NCI-H128 (cell line): ENCODE measurements at regions not wholly inside any gene's neighbourhood (a gene's known extent, or its start where the extent isn't known, plus 50 kb on each side); places are given as distances from the start of the nearest gene placed in this dataset.

Experiments
- DNase-seq: peaks from one replicate; lab custom pipeline; 2025; ENCODE audit not compliant: unreplicated experiment; lab: John Stamatoyannopoulos, UW

DNA sequence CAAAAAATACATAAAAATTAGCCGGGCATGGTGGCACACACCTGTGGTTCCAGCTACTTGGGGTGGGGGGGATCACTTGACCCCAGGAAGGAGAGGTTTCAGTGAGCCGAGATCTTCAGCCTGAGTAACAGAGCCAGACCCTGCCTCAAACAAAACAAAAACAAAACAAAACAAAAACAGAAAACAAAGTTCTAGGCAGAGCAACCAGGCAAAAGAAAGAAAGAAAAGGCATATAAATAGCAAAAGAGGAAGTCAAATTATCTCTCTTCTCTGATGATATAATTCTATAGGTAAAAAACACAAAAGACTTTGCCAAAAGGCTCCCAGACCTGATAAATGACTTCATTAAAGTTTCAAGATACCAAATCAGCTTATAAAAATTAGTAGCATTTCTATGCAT lies 446.9 kb downstream of the HAO1 start:
- DNase-seq, result no peak

GRCh38 chr20:7496394-7496991 lies 443.8 kb downstream of the HAO1 start:
- no peak for DNase-seq

DNA sequence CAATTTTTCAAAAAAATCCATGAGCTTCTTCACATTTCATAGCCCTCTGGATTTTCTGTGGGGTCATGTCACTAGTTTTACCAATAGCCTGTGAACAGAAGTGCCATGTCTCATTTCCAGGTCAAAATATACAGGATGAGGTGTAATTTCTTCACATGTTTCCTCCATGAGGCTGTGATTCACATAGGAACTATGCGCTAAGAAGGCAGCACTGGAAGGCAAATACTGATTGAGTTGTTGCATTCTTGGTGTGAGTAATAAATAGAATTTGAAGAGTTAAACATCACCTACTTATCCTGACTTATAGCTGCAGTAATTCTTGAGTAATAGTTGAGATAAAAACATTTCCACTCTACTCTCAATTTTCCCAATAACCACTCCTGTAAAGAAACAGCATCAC lies 442.3 kb downstream of the HAO1 start:
- no peak for DNase-seq

- DNase-seq, result no peak
Observed at GRCh38 chr20:7499201-7499600, 441.1 kb downstream of the HAO1 start.

- no peak for DNase-seq
Observed at GRCh38 chr20:7500231-7500663, 440.0 kb downstream of the HAO1 start.

DNA sequence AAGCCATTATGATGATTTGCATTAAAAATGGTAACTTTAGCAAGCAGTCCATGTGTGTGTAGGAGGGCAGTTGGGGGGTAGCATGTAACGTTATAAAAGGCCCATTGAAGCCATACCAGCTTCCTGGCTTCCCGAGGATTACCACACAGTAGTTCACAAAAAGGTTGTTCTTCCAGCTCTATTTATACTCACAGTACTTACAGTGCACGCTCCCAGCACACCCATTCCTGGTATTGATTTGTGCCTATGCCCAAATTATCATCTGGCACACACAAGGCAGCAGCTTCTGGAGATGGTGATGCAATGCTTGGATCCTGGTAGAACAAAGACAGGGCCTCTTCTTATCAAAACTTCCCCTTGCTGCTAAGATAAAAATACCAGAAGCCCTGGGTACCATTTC lies 436.8 kb downstream of the HAO1 start:
- DNase-seq, result no peak

DNA sequence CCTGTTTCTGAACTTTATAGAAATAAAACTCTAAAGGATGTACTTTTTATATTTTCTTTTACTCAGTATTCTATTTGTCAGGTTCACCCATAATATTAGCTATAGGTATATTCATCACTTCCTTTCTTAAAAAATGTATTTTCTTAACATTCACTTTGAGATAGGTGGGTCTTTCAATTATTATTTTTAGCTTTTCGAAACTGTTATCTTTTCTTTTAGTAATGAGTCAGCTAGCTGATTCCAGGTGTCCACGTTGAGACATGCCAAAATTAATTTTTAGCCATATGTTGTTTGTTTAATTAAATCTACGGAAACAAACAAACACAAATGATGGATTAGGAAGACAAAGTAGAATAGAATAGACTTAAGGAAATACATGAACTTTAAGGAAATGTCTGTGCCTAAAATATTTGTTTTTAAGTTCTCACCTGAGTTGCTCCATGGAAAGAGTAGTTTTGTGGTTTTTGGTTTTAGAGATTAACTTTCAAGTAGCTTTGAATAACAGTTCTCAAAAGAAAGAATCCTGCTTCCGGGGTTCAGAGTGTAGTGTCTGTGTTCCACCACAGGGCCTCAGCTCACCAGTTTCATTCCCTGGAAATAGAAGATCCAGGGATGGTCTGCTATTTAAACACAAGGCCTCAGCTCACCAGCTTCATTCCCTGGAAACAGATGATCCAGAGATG lies 435.0 kb downstream of the HAO1 start:
- DNase-seq, result no peak

DNA sequence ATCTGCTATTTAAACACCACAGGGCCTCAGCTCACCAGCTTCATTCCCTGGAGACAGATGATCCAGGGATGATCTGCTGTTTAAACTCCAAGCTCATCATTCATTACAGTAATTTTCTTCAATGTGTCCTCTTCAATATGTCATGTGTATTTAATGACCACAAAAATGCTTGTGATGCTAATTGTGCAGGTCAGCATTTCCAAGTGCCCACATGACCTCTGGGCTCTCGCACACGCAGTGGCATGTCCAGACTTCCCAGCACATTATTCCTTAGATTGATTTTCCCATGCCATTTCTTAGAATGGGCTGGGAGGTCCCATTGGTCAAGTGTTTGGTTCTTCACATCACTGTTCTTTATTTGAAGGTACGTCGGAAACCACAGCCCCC lies 434.4 kb downstream of the HAO1 start:
- DNase-seq, result no peak

DNA sequence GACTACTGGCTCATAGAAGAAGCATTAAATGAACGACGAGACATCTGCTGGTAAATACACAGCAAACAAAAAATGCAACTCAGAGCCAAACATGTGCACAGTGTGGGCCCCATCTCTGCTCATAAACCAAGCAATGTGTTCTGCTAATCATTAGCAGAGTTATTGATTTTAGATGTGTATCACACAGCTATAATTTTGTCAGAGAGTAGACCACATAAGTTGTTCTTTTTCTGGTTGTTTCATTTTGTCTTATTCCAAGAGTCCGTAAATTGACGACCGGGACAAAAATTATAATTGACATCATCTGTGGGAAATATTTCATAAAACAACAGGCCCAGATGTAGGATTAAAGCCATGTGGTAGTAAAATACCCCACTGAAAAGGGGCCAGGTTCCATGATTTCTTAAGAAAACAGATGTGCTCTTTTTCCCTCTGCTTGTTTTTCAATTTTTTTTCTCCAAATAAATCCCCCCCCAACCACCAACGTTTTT lies 423.6 kb downstream of the HAO1 start:
- no peak for DNase-seq

DNA sequence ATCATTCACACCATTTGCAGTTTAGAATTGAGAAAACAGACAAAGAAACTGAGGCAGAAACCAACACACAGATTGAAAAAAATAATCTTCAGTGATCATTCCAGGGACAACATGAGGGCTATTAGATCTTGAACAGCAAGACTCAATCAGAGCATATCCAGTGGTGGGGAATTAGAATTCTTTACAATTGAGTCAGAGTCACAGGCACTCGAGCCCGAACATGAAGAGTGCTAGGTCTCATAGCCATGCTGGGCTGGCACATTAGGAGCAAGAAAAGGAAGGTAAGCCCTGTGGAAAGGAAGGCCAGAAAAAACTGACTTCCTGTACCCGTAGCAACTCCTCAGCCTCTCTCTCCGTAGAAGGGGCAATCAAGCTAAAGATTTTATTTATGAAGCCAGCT lies 419.9 kb downstream of the HAO1 start:
- no peak for DNase-seq

- no peak for DNase-seq
Observed at GRCh38 chr20:7523288-7523687, 417.0 kb downstream of the HAO1 start.

GRCh38 chr20:7540018-7540417 lies 400.2 kb downstream of the HAO1 start:
- no peak for DNase-seq

DNA sequence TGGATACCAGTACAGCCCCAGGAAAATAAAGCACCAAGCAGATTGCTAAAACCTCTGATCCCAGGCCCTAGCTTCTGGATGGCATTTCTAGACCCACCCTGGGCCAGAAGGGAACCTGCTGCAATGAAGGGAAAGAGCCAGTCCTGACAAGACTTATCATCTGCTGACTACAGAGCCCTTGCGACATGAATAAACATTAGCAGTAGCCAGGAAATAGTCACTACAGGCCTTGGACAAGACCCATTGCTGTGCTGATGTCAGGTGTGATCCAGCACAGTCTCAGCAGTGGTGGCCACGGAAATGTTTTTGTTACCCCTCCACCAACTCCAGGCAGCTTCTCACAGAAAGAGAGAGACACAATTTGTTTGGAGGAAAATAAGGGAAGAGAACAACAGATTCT lies 399.3 kb downstream of the HAO1 start:
- no peak for DNase-seq

GRCh38 chr20:7571101-7571500 lies 369.2 kb downstream of the HAO1 start:
- DNase-seq, result no peak

- no peak for DNase-seq
Observed at GRCh38 chr20:7571521-7572055, 368.7 kb downstream of the HAO1 start.

DNA sequence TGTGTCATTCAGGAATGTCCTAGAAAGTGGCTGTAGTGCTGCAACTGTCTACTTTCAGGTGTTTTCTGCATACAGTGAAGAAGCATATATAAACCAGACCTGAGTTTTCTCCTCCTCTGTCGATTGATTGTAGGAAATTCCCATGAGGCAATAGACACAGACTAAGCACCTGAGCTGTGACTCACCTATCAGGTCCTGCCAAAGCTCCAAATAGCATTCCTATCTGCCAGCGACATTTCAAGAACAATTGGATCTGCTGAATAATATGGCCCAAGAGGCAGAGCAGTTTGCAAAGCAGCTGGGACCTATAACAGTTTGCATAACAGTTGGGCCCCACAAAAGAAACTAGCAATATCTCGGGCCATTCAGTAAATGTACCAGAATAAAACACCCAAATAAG lies 360.4 kb downstream of the HAO1 start:
- DNase-seq, result no peak

DNA sequence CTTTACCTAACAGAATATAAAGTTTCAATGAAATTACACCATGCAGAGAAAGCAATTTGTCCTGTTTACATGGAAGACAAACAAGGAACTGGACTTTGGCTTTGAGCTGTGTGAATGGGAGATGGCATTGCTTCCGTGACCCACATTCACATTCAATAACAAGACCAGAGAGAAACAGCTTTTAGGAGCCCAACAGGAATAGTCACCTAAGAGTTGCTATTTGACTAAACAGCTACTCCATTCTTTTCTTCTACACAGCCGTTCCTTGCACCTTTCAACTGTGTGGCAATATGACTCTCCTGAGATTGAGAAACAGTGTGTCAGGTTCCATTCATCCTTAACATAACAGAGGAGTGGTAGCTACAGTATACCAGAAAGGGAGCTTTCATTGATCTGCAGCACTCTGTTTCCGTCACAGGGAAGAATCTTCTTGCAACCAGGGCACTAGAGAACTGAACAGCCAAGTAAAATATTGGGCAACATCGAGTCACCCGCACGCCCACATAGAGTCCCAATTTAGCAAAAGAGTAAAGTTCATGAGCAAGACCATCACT lies 355.1 kb downstream of the HAO1 start:
- DNase-seq, result peak; percentile 39

- no peak for DNase-seq
Observed at GRCh38 chr20:7586481-7586880, 353.8 kb downstream of the HAO1 start.

- DNase-seq, result no peak
Observed at GRCh38 chr20:7589164-7589563, 351.1 kb downstream of the HAO1 start.

DNA sequence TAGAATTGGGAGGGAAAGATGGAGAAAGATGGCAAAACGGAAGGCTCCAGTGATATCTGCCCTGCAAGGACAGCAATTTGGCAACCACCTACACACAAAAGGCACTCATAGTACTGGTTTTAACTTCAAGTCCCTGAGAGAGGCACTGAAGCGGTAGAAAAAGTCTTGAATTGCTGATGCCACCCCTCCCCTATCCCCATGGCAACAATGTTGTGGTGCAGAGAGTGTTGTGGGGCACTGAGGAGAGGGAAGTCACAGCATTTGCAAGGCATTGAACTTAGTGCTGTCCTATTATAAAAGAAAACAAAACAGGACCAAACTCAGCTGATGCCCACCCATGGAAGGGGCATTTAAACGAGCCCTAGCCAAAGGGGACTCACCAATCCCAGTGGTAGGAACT lies 343.7 kb downstream of the HAO1 start:
- DNase-seq, result no peak

GRCh38 chr20:7601431-7601830 lies 338.8 kb downstream of the HAO1 start:
- DNase-seq, result no peak

DNA sequence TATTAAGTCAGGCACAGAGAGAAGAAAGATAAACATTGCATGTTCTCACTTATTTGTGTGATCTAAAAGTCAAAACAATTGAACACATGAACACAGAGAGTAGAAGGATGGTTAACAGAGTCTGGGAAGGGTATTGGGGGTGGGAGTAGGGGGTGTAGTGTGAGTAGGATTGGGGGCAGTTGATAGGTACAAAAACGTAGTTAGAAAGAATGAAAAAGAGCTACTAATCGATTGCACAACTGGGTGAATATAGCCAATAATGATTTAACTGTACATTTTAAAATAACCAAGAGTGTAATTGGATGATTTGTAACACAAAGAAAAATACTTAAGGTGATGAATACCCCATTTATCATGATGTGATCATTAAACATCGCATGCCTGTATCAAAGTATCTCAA lies 333.3 kb downstream of the HAO1 start:
- no peak for DNase-seq
